ENCODE measurements at regions not wholly inside any gene's neighbourhood (a gene's known extent, or its start where the extent isn't known, plus 50 kb on each side); places are given as distances from the start of the nearest gene placed in this dataset.

GRCh38 chr3:144437989-144438388, 466.4 kb downstream of the DIPK2A start:
- ChIA-PET POLR2A (no interaction called here), CTCF (no interaction called here)
- Histone ChIP-seq H3K27ac (ENCODE audit: low read depth in 1 of 2, low read length in 2 of 2) (no peak overlapping the region), H3K27me3 (ENCODE audit: control insufficient read depth in 1 of 2, insufficient read depth in 2 of 2, low read length in 2 of 2) (no peaks in the 10 kb centered on the region), H3K4me3 (ENCODE audit: low read length) (no peak overlapping the region), H3K9me3 (ENCODE audit: control insufficient read depth in 1 of 2, insufficient read depth in 1 of 2, low read length in 2 of 2) (peaks cover 0 to 7% of the 10 kb centered on the region in 2 experiments), H3K4me1 (ENCODE audit: insufficient read depth, low read length) (no peaks in the 10 kb centered on the region), H3K36me3 (ENCODE audit: insufficient read depth, low read length) (no peaks in the 10 kb centered on the region)
- Mint-ChIP-seq H3K27me3 (no peaks in the 10 kb centered on the region), H3K4me3 (no peak overlapping the region), H3K9me3 (peaks cover 3% of the 10 kb centered on the region), H3K36me3 (ENCODE audit: low read depth) (no peaks in the 10 kb centered on the region), H3K27ac (no peak overlapping the region), H3K4me1 (ENCODE audit: low read depth) (no peaks in the 10 kb centered on the region)
- intact Hi-C loops (cut with DNase I, micrococcal nuclease): no loop called here
- no peak for TF ChIP-seq CTCF (IDR thresholded peaks at IDR 0.05)
- ATAC-seq (ENCODE audit: poor library complexity) (no peak), DNase-seq (no peak)

DNA sequence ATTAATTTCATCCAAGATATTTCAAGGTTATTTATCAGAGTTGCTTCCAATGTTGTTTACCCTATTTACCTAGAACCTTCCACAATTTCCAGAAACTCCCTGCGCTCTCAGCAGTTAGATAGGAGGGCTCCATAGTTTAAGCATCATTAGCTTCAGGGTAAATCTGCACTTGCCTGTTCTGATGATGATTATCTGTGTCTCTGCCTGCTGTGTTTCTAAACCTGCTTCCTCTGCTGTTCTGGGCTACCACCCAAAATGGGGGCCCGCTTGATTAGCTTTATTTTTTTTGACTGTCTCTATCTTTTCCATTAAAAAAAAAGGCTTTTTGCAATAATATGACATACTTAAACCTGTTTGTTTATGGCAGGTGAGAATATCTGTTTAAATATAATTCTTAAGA, 472.4 kb downstream of the DIPK2A start:
- Histone ChIP-seq H3K27me3 (ENCODE audit: control insufficient read depth in 1 of 2, insufficient read depth in 2 of 2, low read length in 2 of 2) (no peaks in the 10 kb centered on the region), H3K9me3 (ENCODE audit: control insufficient read depth in 1 of 2, insufficient read depth in 1 of 2, low read length in 2 of 2) (no peaks in the 10 kb centered on the region), H3K4me3 (ENCODE audit: low read length) (no peak overlapping the region), H3K4me1 (ENCODE audit: insufficient read depth, low read length) (no peaks in the 10 kb centered on the region), H3K27ac (ENCODE audit: low read depth in 1 of 2, low read length in 2 of 2) (no peak overlapping the region), H3K36me3 (ENCODE audit: insufficient read depth, low read length) (no peaks in the 10 kb centered on the region)
- no peak for ATAC-seq (ENCODE audit: poor library complexity)
- H3K27ac Mint-ChIP-seq: no peak overlapping the region
- ChIA-PET POLR2A (no interaction called here), CTCF (no interaction called here)
- no peaks in the 10 kb centered on the region for H3K27me3 Mint-ChIP-seq
- no peaks in the 10 kb centered on the region for H3K36me3 Mint-ChIP-seq (ENCODE audit: low read depth)
- no peak for DNase-seq
- no peak for TF ChIP-seq CTCF (IDR thresholded peaks at IDR 0.05)
- intact Hi-C loops (cut with DNase I, micrococcal nuclease): no loop called here
- no peaks in the 10 kb centered on the region for H3K9me3 Mint-ChIP-seq
- no peak overlapping the region for H3K4me3 Mint-ChIP-seq
- no peaks in the 10 kb centered on the region for H3K4me1 Mint-ChIP-seq (ENCODE audit: low read depth)

DNA sequence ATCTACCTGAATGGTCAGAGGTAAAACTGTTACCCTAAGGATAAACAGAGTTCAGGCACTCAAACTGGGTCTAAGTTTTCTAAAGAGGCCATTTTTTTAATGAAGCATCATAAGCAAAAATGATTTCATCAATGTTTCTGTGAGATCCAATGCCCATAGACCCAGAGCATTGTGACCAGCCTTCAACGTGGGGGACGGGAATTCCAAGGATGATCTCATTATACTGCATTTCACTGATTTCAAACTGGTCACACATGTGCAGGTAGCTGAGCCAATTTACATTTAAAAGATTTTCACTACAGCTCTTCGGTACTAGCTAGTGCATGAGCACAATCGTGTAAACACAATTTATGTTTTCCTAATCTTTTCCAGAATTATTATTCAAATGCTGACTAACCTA, 472.9 kb downstream of the DIPK2A start:
- no peaks in the 10 kb centered on the region for H3K36me3 ChIP-seq (ENCODE audit: insufficient read depth, low read length)
- intact Hi-C loops (cut with DNase I, micrococcal nuclease): no loop called here
- H3K4me3 Mint-ChIP-seq: no peak overlapping the region
- DNase-seq: no peak
- H3K4me1 Mint-ChIP-seq (ENCODE audit: low read depth): no peaks in the 10 kb centered on the region
- no peak for TF ChIP-seq CTCF (IDR thresholded peaks at IDR 0.05)
- POLR2A ChIA-PET: no interaction called here
- no peak overlapping the region for H3K27ac ChIP-seq (ENCODE audit: low read depth in 1 of 2, low read length in 2 of 2)
- H3K27me3 ChIP-seq (ENCODE audit: control insufficient read depth in 1 of 2, insufficient read depth in 2 of 2, low read length in 2 of 2): no peaks in the 10 kb centered on the region
- H3K9me3 ChIP-seq (ENCODE audit: control insufficient read depth in 1 of 2, insufficient read depth in 1 of 2, low read length in 2 of 2): no peaks in the 10 kb centered on the region
- H3K36me3 Mint-ChIP-seq (ENCODE audit: low read depth): no peaks in the 10 kb centered on the region
- no peak for ATAC-seq (ENCODE audit: poor library complexity)
- H3K27me3 Mint-ChIP-seq: no peaks in the 10 kb centered on the region
- no peak overlapping the region for H3K27ac Mint-ChIP-seq
- H3K4me1 ChIP-seq (ENCODE audit: insufficient read depth, low read length): no peaks in the 10 kb centered on the region
- H3K9me3 Mint-ChIP-seq: no peaks in the 10 kb centered on the region
- no peak overlapping the region for H3K4me3 ChIP-seq (ENCODE audit: low read length)
- CTCF ChIA-PET: no interaction called here
